Astrocyte of the cerebellum (primary cell): ENCODE measurements at regions not wholly inside any gene's neighbourhood (a gene's known extent, or its start where the extent isn't known, plus 50 kb on each side); places are given as distances from the start of the nearest gene placed in this dataset.

Experiments used
- DNase-seq: peaks from one replicate; pipeline ENCODE4 v3.0.0-alpha.2; 2011; ENCODE audit warnings: low read depth
- H3K4me3 ChIP-seq: 2 replicates; pipeline ENCODE4 v1.5.1; 2011; ENCODE audit warnings: mild to moderate bottlenecking, low read depth, low read length, moderate library complexity
- CTCF ChIP-seq: IDR thresholded peaks from 2 replicates; pipeline ENCODE4 v1.5.1; 2012; ENCODE audit warnings: low read length, low read depth, moderate library complexity, mild to moderate bottlenecking; ENCODE audit errors: missing control alignments
- in situ Hi-C: cut with HindIII; loops from 2 replicates; pipeline ENCODE4 v1.10.0; 2017; ENCODE audit warnings: low sequenced_read_pairs

GRCh38 chr19:32268381-32268780 is 77.0 kb upstream of the ZNF507 start:
- no peak for DNase-seq
- no peak overlapping the region for H3K4me3 ChIP-seq
- no peak for TF ChIP-seq CTCF
- in situ Hi-C loops = no loop called here

GRCh38 chr19:32269831-32270230 is 75.6 kb upstream of the ZNF507 start:
- no peak for DNase-seq
- H3K4me3 ChIP-seq = no peak overlapping the region
- in situ Hi-C loops = no loop called here
- TF ChIP-seq CTCF = no peak

- in situ Hi-C loops = no loop called here
- no peak for TF ChIP-seq CTCF
- DNase-seq = no peak
- no peak overlapping the region for H3K4me3 ChIP-seq
These were observed 71.9 kb upstream of the ZNF507 start for GRCh38 chr19:32273483-32273882.

- TF ChIP-seq CTCF = no peak
- no peak for DNase-seq
- in situ Hi-C loops = no loop called here
- H3K4me3 ChIP-seq = no peak overlapping the region
These were observed 58.3 kb upstream of the ZNF507 start for GRCh38 chr19:32287086-32287485.

- no peak overlapping the region for H3K4me3 ChIP-seq
- in situ Hi-C loops = no loop called here
- DNase-seq = peak; percentile 6
- TF ChIP-seq CTCF = peak; percentile 35
These were observed 57.6 kb upstream of the ZNF507 start for GRCh38 chr19:32287811-32288227.

GRCh38 chr19:32289566-32290210 is 55.7 kb upstream of the ZNF507 start:
- DNase-seq = no peak
- H3K4me3 ChIP-seq = no peak overlapping the region
- in situ Hi-C loops = no loop called here
- TF ChIP-seq CTCF = no peak

- in situ Hi-C loops = no loop called here
- no peak for DNase-seq
These were observed 53.5 kb upstream of the ZNF507 start for GRCh38 chr19:32291876-32292275.

More at GRCh38 chr19:32291876-32292275, 53.5 kb upstream of the ZNF507 start:
- no peak for TF ChIP-seq CTCF
- no peak overlapping the region for H3K4me3 ChIP-seq
